Activated naive CD4-positive, alpha-beta T cell treated with anti-CD3 and anti-CD28 coated beads, Interleukin-2, amount 50 U/mL, for 72 hours (primary cell): ENCODE measurements at regions not wholly inside any gene's neighbourhood (a gene's known extent, or its start where the extent isn't known, plus 50 kb on each side); places are given as distances from the start of the nearest gene placed in this dataset.

Experiments
- ATAC-seq, 2 donors: fragments of 150-1000 bp; cut with Tn5 transposase; 2 replicates each; pipeline ENCODE4 v1.10.0; 2021; ENCODE audit warnings: mild to moderate bottlenecking in 2 of 2, moderate library complexity in 2 of 2
- DNase-seq, 2 donors: peaks; one replicate each; pipeline ENCODE4 v3.0.0; 2021 to 2022; ENCODE audit warnings: low spot score in 2 of 2
- H3K27ac Mint-ChIP-seq, 2 donors: one replicate each; pipeline ENCODE4 v1.8.0; 2022; ENCODE audit warnings: mild to moderate bottlenecking in 2 of 2, mixed read lengths in 2 of 2
- H3K36me3 Mint-ChIP-seq, 2 donors: one replicate each; pipeline ENCODE4 v1.8.0; 2022; ENCODE audit warnings: mixed read lengths in 2 of 2
- H3K9me3 Mint-ChIP-seq, 2 donors: one replicate each; pipeline ENCODE4 v1.8.0; 2022; ENCODE audit warnings: mixed read lengths in 2 of 2

DNA sequence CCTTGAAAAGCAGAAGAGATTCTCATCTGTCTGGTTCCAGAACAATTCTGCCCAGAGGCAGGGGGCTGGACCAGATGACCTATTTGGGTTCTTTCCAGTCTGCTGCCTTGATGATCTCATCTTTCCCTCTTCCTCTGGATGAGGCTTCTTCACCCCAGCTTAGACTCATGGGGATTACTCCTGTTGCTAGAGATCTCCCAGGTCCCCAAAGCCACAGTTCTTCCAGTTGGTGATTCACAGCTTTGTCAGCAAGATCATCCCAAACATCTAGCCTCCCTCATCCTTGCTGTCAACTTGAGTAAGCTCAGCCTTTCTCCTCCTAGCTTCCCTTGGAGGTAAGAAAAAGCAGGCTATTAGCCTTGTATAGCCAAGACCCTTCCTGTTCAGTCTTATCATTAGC lies 64.2 kb upstream of the PJA1 start:
- H3K36me3 Mint-ChIP-seq, result no peaks in the 10 kb centered on the region
- H3K9me3 Mint-ChIP-seq, result no peaks in the 10 kb centered on the region
- DNase-seq, result no peak
- no peak overlapping the region for H3K27ac Mint-ChIP-seq
- ATAC-seq, result no peak

DNA sequence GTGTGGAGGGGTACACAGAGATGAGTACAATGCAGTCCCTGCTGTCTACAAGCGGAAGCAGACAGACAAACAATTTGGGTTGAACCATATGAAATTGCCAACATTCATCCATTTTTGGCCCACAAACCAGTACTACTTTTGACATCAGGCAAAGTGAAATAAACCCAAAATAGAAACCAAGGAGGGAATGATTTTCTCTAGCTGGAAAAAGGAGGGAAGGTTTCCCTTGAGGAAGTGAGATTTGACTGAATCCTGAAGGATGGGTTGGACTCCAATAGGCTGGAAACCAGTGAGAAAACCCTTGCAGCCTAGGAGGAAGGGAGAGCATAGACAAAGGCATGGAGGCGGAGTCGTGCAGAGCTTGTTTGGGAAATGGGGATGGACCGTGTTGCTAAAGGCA lies 63.5 kb upstream of the PJA1 start:
- Mint-ChIP-seq H3K27ac (no peak overlapping the region), H3K36me3 (no peaks in the 10 kb centered on the region), H3K9me3 (no peaks in the 10 kb centered on the region)
- DNase-seq (no peak), ATAC-seq (no peak)

DNA sequence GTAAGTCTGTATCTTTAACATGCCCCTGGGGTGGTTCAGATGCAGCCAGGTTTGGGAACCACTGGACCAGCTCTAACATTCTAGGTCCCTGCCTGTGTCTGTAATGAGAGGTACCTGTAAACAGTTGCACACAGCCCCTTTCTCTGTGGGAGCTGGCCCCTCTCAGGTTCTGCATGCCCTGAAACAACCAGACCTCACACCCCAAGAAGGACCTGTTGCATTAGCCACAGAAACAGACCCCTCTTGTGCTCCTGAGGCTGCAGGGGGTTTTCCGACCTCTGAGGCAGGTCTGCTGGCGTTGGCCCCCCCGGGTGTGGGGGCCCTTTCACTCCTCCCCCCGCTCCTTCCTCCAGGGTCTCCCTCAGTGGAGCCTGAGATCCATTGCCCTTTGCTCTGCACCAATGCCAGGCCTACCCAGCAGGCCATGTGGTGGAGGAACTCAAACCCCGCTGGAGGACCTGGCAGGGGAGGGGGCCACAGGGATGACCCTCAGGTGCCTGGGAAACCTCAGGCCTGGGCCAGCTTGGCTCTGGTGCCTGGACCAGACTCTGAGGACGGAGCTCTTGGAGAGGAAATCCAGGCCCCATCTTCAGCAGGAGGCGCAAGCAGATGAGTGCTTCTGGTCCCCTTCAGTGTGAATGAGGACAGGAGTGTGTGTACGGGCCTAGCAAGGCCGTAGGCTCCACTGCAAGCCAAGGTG lies 61.4 kb upstream of the PJA1 start:
- no peak for DNase-seq
- Mint-ChIP-seq H3K27ac (no peak overlapping the region), H3K36me3 (no peaks in the 10 kb centered on the region), H3K9me3 (no peaks in the 10 kb centered on the region)
- no peak for ATAC-seq

DNA sequence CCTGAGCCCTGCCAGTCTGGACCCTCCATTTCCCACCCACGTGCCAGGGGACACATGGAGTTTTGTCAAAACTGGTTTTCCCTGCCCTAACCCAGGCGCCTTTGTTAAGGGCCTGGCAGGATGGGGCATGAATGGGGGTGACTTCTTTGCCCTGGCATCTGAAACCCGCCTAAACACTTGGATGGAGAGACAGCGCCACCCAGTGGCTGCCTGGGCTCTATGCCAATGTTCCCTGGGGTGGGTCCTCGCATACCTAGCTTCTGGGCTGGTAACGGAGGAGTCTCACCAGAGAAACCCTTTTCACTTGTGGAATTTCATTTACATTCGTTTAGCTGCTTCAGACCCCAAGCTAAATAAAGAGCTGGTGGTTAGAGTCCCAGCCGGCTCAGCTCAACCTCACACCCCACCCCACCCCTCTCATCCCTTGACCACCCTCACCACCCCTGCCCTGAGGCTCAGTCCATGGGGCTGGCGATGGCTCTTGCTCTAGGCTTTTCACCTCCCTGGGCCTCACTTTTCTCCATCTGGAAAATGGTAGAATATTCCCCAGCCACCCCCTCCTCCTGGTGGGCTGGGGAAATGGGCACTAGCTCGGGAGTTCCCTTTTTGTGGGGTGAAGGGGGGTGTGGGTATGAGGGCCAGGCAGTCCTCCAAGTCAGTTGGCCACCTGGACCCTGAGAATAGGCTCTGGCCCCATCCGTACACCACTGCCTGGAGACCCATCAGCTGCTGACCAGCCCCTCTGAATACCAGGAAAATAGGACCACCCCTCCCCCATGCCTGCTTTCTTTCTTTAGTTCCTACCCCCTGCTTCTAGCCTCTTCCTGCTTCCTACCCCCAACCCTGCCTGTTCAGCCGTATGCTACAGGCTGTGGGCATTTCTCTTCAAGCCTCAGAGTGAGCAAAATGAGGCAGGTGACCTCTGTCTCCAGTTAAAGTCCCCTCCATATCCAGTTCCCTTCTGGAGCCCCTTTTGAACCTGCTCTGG lies 57.1 kb upstream of the PJA1 start:
- H3K27ac Mint-ChIP-seq, result no peak overlapping the region
- ATAC-seq, result peak; percentile 63 to 88

DNA sequence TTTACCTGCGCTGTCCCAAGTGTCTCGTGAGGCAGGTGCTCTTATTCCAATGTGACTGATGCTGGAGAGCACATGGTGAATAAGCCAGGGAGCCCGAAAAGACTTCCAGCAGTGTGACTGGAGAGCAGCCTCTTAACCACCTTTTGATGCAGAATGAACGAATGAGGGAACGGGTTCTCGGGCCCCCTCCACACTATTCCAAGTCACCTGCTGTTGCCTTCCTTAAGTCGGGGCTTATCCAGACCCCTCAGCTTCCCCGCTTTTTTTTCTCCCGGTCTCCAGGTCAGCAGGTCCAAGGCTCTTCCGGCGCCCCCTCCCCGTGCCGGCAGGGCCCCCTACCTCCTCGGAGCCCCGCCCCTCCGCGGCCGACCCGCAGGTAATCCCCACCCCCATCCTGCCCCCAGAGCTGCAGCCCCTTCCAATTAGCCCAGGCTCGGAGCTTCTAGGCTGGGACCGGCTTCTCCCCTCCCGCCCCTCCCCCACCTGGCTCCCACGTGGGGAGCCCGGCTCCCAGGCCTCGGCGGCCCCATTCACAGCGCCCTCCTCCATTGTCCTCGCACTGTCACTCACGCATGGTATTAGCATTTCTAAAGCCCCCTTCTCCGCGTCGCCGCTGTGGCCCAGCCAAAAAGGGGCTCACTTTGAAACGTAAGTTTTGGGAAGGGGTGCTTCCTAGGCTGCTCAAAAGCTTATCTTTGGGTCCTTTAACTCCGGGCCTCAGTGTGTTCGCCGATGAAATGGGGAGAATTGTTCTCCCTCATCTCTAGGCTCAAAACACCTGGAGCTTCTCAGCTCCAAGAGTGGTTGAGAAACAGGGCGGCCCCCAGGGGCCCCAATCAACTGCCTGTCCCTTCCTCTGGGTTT lies 56.2 kb upstream of the PJA1 start:
- no peaks in the 10 kb centered on the region for H3K9me3 Mint-ChIP-seq
- DNase-seq (no peak), ATAC-seq (no peak)
- H3K36me3 Mint-ChIP-seq, result no peaks in the 10 kb centered on the region
- H3K27ac Mint-ChIP-seq, result no peak overlapping the region

More for the DNA sequence above, 57.1 kb upstream of the PJA1 start:
- peak; percentile 54 to 74 for DNase-seq
- Mint-ChIP-seq H3K9me3 (no peaks in the 10 kb centered on the region), H3K36me3 (no peaks in the 10 kb centered on the region)

DNA sequence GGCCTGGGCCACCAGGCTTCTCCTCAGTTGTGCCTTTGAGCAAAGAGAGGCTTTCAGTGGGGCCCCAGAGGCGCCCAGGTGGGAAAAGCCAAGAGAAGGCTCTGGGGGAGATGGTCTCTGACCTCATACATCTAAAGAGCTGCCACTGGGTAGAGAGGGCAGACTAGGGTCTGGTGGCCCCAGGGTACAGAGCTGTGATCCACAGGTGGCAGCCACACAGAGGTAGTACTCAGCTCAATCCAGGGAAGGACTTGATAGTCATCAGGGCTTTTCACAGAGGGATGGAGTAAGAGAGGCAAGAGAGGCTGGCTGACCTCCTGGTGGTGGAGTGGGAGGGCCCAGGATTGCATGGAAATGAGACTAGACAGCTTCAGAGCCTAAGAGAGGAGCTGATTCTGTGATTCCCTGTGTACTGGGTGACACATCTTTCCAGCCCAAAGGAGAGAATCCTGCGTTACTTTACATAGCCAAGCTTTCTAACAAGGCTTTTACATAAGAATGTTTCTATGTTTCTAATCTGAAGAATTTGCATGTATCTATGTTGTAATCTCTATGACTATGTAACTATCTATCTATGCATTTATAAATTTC lies 53.2 kb upstream of the PJA1 start:
- Mint-ChIP-seq H3K36me3 (no peaks in the 10 kb centered on the region), H3K27ac (no peak overlapping the region)
- ATAC-seq, result no peak

DNA sequence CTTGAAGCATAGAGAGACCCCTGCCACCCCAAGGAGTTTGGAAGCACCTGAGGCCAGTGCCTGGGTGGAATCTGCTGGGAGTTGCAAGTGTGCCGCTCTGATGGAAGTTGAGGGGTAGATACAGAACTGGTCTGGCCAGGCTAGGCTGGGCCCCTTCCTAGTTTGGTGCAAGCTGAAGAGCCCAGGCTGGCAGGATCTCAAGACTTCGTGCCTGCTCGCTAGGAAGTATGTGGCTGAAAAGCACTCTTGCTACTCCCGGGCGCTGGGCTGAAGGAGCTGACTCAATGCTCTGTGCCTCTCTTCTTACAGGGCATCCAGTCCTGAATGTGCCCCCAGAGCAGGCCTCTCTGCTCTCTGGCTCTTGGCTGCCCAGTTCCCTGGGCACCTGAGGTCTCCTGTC lies 51.7 kb upstream of the PJA1 start:
- no peak for ATAC-seq
- H3K36me3 Mint-ChIP-seq, result no peaks in the 10 kb centered on the region
- H3K9me3 Mint-ChIP-seq, result no peaks in the 10 kb centered on the region
- no peak overlapping the region for H3K27ac Mint-ChIP-seq
- DNase-seq, result no peak

More for the DNA sequence above, 53.2 kb upstream of the PJA1 start:
- H3K9me3 Mint-ChIP-seq, result no peaks in the 10 kb centered on the region
- no peak for DNase-seq

DNA sequence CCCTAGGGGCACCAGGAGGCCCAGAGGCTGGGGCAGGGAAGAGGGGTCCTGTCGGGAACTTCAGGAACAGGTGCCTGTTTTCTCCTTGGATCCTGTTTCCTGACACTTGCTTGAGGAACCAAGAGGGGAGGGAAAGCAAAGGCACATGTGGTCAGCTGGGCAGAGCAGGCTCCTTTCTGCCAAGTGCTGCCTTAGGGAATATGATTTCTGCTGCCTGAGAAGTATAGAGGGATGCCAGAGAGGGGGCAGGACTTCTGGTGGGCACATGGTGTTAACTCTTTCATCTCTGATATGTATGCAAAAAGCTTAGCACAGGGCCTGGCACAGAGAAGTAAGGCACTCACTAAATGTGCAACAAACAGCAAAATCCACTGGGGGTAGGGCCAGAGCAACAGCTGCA lies 51.2 kb upstream of the PJA1 start:
- ATAC-seq (no peak), DNase-seq (no peak)
- H3K9me3 Mint-ChIP-seq, result no peaks in the 10 kb centered on the region
- no peak overlapping the region for H3K27ac Mint-ChIP-seq
- H3K36me3 Mint-ChIP-seq, result no peaks in the 10 kb centered on the region

DNA sequence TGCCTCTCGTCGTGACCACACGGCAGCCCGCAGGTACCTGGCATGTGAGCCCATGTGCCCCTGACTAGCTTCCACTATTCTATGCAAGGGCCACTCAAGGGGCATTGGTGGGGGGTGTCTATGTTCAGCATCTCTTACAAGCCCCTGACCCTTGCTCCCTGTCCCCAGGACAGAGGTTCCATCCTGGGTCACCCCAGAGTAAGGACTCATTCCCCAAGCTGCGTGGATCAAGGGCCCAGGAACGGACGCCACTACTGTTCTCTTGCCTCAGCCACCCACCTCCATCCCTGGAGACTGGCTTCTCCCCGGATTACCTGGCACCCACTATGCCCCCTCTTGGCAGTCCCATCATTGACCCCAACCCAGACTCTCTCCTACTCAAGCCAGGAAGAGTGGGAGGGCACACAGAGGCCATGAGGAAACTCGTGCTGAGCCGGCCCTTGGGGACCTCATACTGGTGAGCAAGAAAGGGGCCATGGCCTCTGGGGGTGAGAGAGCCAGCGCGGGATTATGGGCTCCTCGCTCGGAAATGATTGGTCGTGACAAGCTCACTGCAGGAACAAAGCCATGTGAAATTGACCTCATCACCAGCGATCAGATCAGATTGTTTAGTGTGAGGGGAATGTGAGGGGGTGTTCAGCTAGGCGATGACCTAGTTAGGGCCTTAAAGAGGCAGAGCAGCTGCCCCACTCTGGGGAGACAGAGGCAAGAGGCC lies 50.1 kb upstream of the PJA1 start:
- DNase-seq (no peak), ATAC-seq (no peak)
- H3K27ac Mint-ChIP-seq, result no peak overlapping the region
- H3K9me3 Mint-ChIP-seq, result no peaks in the 10 kb centered on the region
- H3K36me3 Mint-ChIP-seq, result no peaks in the 10 kb centered on the region
